Stimulated activated CD8-positive, alpha-beta memory T cell treated with anti-CD3 and anti-CD28 coated beads, Interleukin-2, amount 100 ng/mL, for 48 hours (primary cell): ENCODE measurements at regions not wholly inside any gene's neighbourhood (a gene's known extent, or its start where the extent isn't known, plus 50 kb on each side); places are given as distances from the start of the nearest gene placed in this dataset.

Experiments
- DNase-seq, 2 donors: peaks; one replicate each; pipeline ENCODE4 v3.0.0-alpha.2; 2020; ENCODE audit warnings: low read depth in 2 of 2

DNA sequence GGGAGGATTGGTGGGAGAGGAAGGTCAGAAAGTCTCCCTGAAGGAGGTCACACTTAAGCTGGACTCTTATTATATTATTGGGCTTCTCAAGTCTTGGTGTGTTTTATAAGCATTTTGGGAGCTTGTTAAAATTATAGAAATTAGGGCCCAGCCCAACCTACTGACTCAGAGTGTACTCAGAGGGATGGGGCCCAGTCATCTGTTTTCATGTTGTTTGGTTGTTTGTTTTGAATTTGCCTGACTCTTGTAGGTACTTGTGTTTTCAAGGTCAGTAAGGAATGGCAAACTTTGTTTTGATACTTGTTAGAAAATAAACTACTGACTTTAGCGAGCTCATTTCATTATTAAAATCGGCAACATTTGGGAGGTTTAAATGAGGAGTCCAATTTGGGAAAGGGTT is 152.0 kb downstream of the INSIG2 start:
- DNase-seq, result no peak

DNA sequence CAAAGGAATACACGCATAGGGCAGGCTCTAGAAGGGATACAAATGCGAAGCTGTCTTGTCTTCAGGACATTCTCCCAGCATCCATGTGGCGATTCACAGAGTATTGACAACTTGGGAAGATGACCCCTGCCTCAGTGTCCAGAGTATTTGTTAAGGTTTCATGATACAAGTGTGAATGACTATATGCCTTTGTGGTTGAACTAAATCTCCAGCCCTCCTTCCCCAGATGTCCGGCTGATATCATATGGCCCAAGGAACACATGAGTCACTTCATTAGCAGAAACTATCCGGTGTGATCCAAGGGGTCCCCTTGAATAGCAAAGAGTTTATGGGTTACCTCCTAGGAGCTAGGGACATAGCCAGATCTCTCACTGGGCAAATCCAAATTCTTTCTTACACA is 151.0 kb downstream of the INSIG2 start:
- no peak for DNase-seq

DNA sequence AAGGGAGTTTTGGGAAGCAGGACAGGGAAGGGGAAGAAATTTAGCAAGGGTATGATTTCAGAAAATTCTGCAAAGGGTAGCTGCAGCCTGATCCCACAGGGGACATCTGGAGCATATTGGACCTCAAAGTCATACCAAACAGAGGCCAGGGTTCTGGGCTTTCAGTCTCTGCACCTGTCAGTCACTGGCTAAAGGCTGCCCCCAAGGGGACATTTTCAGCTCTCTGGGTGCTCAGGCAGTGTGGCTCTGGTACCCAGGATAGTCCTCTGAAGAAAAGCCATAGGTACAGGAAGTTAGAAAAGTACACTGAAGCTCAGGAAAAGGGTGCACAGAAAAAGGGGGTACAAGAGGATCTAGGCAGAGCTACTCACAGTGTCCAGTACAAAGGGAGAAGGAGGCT is 149.2 kb downstream of the INSIG2 start:
- no peak for DNase-seq

DNA sequence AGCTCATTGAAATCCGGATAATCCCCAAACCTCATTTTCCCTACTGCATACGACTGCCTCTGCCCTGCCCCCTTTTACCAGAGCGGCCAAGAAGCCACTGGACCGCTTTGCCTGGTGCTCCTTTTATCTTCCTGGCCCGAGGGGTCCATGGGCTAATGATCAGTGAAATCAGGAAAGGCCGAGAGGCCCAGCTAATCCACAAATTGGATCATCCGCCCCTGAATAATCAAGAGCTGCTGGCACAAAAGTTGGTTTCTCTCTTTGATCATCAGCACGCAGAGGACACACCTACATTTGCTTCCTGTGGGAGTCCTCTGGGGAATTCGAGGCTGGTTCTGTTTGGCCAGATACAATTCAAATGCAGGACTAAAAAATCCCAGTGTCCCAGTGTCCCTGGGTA is 144.5 kb downstream of the INSIG2 start:
- DNase-seq, result no peak

DNA sequence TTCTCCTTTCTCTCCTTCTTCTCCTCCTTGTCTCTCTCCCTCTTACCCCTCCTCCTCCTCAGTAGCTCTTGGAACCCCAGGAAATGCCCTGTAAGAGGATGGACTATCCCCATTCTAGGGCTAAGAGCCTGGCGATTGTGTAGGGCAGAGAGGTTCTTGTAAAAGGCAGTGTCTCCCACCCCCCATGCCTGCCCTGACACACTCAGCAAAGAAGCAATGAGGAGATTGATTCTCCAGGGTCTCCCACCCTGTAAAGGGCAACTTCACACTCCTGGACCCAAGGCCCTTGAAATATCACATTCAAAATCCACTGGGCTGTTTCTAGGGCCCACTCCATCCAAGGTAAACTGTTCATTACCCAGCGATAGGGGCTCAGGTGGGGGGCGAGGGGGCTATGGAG is 144.1 kb downstream of the INSIG2 start:
- DNase-seq, result no peak

DNA sequence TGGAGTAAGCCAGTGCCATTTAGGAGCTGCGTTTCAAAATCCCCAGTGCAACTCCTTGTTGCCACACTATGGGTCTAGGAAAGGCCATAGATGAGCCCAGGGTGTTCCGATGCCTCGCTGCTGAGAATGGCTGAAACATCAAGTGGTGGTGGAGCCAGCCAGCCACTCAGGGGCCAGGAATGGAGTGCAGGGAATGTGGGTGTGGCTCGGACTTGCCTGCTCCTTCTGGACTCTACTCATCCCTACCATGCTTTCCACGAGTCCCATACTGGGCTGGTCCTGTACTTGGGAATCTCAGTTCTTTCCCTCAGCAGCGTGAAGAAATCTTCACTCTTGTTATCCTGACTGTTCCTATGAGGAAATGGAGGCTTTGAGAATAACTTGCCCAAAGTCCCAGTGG is 143.5 kb downstream of the INSIG2 start:
- DNase-seq, result no peak

DNA sequence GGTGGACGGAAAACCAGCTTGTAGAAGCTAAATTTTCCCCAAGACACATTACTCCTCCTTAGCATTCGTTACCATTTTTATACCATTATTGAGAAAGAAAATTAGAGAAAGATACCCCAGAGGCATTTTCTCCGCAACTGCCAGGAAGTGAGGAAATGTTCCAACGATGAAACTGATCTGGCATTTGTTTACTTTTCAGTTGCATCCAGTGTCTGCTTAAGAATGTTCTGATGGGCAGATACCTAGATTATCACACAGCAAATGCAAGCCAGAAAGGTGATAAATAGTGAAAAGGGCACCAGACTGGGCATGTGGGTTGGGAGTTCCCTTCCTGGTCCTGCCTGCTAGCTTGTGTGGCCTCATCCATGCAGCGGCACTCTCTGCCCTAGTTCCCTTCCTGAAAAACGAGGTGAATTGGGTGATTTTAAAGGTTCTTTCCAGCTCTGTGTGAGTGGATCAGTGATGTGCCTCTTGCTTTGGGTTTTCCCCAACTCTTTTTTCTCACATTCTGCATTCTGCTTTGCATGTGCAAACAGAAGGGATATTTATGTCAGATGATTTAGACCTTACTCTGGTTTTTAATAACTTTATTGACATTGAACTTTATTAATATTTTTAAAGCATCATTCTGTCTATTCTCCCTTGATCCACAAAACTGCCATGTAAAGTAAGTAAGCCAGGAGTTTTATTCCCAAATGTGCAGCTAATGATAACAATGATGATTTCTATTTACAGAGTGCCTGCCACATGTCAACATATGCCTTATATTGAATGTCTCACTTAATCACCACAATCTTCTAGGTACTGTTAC is 139.6 kb downstream of the INSIG2 start:
- DNase-seq, result no peak

DNA sequence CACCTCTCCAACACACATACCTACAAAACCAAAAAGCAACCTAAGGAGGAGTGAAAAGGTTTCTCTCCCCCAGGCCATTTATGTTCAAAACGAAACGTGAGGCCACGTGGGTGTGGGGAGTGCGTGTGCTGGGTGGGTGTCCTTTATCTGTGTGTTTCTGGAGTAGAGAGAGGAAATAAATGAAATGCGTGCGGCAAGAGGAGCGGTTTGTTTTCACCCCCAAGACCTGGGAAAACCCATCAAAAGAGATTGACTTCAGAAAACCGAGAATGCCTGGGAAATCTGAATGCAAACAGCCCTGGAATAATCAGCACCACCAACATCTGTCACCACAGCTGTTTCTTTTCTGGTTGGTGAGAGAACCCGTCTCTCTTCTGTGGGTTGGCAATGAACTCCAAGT is 137.4 kb downstream of the INSIG2 start:
- DNase-seq, result no peak

DNA sequence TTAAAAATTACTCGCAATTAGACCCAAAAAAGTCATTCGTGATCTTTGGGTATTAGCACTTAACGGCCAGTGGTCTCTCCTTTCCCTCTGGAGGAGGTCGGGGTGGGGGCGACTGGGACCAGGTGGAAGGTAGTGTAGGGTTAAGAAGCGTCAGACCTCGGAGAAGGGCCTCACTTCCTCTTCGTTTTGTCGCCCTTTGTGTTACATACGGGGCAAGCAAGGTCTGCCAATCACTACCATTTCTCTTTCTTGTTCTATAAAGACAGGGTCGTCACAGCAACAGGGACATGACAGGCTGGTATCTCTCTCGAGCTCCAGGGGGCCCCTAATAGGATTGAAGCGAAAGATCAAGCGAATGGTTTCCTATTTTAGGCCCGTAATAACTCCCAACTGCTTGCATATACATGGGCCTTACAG is 136.6 kb downstream of the INSIG2 start:
- DNase-seq, result no peak

DNA sequence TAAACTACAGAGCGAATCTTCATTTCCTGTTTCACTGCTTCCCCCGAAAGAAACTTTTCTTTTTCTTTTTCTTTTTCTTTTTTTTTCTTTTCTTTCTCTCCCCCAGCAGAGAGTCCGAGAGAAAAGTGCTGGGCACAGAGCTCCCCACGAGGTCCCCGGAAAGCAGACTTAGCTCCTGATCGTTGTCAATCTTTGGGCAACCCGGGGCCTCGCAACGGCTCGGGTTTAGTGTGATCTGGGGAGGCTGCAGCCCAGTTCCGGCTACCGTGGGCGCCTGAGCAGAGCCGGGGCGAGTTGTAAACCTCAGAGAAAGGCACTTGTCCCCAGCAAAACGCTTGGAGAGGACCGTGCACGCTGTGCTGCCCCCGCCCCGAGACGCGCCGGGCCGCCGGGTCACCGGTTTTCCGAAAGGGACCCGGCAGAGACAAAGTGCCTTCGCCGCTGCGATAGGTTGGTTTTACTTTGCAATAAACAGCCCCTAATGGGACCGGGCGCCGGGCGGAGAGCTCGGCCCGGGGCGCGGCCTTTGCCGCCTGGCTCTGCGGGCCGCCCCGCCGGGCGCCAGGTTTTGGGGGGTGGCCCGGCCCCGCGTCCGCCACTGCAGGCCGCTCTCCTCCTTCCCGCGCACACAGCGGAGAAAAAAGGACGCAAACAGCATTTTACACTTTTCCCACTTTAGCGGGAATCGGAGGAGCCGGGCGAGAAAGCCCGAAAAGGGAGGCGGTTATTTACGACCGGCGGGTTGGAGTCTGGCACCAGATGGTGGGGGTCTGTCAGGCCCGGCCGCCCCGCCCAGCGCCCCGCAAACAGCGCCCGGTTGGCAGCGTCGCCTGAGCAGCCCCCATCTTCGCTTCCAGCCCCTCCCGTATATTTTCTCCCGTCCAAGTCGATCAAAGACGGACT is 136.0 kb downstream of the INSIG2 start:
- DNase-seq, result peak; percentile 18 to 23

DNA sequence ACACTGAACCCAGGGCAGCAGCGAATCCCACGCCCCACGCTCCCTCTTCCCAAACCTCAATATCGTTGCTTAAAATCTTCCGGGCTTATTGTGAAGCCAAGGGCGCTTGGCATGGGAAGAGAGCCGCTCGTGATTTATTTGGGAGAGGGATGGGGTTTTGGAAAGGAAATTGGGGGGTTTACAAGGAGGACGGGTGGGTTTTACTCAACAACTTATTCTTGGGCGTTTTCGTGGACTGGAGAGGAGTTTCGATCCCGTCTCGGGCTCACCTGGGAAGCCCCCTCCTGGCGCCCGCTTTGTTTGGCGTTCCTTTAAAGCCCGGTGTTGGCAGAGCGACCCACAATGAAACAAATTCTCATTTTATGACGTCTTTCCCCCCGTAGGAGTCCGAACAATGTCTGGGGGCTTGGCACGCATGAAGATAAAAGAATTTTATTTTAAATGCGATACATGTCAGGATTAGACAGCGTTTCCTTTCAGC is 135.3 kb downstream of the INSIG2 start:
- no peak for DNase-seq

DNA sequence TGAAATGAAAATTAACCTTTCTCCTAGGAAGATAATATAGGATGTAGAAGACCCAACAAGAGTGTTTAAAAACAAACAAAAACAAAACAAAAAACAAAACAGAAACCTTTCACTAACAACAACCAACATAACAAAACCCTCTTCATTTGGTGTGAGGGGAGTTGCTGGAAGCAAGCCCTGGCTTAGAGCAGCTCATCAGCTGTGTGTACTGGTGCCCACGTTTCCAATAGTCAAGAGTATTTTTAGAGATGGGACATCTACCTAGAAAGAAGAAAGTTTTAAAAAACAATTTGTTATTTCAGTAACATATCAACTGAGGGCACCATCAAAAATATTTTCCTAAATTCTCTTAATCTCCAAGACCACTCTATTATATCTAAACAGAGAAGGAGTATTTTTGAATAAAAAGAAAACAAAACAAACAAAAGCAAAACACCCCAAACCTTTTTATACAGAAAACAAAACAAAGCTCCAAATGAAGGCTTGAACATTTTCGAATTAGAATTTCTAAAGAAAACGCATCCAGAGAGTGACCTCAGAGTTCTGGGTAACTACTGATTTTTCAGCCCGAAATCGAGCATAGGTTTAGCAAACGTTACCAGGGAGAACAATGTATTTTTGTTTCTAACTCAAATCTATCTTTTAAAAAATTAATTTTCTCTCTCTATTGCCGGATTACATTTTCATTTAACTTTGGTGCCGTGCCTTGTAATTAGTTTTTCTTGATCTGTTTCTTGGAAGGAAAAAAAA is 134.6 kb downstream of the INSIG2 start:
- DNase-seq, result no peak

DNA sequence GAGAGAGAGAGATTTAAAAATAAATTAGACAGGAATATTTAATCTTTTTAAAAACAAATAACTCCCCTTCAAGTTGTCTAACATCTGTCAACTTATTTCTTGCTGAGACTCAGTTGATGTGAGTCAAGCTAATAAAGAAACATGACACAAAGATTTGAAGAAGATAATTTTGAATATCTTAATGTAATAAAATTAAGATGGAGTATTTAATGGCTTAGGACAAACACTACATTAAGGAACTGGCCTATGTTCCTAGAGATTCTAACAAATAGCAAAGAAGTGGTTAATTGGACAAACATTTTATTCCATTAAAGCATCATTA is 134.0 kb downstream of the INSIG2 start:
- DNase-seq, result no peak

DNA sequence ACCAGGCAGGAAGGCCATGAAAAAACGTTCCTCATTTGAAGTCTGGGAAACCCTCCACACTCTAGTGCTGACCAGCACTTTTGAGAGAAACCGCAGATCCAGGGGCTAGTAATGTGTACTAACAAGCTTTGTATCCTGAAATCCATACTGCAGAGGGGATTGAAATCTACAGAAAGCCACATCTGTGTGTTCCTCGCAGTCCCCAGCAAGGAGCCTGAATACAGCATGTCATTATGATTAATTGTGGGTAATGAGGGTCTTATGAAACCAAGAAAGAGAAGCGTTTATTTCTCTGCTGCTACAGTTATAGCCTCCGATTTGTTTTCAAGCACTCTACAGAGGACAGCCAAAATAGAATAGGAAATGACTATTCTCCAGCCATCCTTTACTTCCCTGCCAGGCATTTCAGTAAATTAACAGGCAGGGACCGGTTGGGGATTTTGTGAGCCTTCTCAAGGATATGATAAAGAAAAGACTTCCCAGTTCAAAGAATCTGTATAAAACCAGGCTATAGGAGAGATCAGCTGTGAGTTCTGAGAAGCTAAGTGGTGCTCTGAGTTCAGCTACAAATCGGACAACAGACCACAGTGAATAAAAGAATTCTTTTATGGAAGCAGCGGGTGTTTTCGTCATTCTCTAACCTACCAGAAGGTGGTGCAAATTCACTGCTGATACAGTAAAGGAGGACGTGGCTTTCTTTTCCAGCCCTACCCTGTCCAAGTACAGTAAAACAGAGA is 133.4 kb downstream of the INSIG2 start:
- no peak for DNase-seq

DNA sequence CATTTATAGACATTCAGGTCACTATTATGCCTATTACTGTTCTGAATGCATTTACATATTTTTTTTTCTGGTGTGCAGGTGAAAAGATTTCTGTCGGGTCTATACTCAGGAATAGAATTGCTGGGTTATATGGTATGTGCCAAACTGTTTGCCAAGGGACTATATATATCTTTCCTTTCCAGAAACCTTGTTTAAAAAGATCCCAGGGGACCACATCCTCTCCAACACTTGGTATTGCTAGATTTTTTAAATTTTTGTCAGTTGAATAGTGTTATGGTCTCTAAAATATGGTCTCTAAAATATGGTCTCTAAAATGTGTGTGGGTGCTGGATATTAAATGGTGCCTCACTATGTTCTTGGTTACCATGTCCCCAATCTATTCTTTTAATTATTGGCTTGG is 131.3 kb downstream of the INSIG2 start:
- no peak for DNase-seq

DNA sequence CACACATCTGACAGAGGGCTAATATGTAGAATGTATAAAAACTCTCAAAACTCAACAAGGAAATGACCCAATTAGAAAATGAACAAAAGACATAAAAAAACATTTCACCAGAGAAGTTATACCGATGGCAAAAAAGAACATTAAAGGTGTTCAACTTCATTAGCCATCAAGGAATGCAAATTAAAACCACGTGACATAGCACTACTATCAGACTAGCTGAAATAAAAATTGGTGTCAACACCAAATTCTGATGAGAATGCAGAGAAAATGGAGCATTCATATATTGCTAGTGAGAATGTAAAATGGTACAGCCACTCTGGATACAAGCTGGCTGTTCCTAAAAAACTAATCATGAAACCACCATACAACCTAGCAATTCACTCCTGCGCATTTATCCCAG is 128.0 kb downstream of the INSIG2 start:
- no peak for DNase-seq

DNA sequence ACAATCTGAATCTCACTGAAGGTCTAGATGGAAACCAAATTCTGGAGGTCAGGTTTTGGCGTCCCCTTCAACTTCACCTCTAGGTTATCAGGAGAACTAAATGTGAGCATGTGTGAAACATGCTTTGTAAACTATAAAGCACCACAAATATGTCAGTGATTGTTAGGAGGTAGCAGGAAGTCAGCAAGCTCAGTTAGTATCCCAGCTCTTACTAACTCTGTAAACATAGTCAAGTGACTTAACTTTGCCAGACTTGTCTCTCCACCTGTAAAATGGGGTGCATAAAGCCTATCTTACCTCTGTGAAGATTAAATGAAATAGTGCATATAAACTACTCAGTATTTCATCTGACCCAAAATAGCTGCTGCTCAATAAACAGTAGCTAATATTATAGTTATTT is 121.5 kb downstream of the INSIG2 start:
- DNase-seq, result no peak

DNA sequence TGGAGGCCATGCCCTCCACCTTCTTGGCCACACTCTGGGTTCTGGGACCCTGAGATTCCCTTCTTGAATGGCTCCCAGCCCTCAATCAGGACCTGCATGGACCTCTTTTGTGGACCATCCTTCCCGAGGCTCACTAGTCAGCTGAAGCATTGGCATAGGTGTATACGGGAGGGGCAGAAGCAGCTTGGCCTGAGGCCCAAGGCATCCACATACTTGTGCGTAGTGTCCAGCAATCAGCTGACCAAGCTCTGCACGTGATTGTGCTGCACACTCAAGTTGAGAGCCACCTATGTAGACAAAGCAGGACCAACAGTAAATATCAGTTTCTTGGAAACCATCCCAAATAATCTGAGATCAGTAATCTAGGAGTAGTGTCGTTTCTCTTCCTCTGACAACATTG is 119.6 kb downstream of the INSIG2 start:
- no peak for DNase-seq

DNA sequence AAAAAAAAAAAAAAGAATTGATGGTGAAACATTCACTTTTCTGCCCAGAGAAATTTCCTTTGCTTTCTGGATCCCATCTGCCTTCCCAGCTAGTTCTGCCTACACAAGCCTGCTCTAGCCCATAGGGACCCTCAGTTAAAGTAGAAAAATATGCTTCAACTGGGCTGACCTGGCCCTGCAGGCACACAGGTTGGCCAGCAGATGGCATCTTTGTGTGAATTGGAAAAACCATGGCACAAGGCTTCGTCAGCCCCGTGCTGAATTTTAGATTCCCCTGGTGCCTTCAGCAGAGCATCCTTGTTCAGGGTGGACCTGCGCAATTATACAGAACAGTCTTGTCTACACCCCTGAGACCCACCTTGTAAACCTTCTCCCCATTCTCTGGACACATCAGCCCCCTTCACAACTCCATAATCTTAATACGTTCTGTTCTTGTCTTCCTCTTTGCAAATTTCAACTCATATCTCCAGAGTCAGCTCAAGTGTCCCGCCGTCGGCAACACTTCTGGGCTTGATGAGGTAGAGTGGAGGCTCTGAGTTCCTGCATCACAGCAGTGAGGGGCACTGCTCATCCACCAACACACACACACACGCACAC is 114.5 kb downstream of the INSIG2 start:
- DNase-seq, result peak in 1 of 2 donors; percentile 46

DNA sequence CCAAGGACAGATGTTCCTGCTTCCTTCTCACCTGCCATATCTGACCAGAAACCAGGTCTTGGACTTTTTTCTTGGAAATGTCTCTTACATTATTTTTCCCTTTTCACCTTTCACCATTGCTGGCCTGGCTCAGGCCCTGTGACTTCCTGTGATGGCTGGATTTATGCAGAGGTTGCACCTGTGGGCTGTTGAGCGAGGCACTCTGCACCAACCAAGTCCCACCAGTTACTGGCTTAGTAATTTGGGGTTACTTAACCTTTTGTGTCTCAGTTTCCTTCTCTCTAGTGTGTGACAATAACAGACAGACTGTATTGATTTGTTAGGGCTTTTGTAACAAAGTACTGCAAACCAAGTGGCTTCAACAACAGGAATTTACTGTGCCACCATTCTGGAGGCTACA is 110.0 kb downstream of the INSIG2 start:
- DNase-seq, result no peak

DNA sequence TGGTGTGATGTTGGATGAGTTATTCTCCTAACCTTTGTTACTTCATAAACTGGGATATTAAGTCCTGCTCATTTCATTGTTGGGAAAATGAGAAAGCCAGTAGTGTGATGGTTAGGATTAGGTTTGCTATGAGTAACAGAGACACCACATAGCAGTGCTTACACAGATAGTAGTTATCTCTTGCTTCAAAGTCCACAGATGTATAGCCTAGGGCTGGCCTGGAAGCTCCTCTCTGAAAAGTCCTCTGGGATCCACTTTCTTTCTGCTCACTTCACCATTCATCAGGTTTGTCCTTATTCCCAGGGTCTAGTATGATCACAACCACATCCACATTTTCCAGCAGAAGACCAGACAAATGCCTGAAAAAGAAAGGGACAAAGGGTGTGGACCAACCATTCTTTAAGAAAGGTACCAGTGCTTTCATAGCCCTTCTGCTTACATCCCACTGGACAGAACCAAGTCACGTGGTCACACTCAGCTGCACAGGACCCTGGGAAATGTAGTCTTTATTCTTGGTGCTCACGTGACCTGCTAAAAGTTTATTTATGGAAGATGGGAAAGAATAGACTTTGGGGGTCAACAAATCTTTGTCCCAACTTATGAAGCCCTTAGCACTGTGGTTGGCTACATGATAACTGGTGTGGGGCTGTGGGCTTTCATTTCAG is 108.9 kb downstream of the INSIG2 start:
- no peak for DNase-seq
